ENCODE measurements at regions not wholly inside any gene's neighbourhood (a gene's known extent, or its start where the extent isn't known, plus 50 kb on each side); places are given as distances from the start of the nearest gene placed in this dataset.

- TF ChIP-seq POLR2A (IDR thresholded peaks at IDR 0.05), result no peak
- TF ChIP-seq CTCF (IDR thresholded peaks at IDR 0.05), result no peak
These were observed 352.4 kb upstream of the POM121L12 start for GRCh38 chr7:52682993-52683392.

Measured in testis (tissue), 2 donors.